K562 (cell line): ENCODE measurements at regions not wholly inside any gene's neighbourhood (a gene's known extent, or its start where the extent isn't known, plus 50 kb on each side); places are given as distances from the start of the nearest gene placed in this dataset.

Source experiments
- ATAC-seq: fragments of 200-7000 bp; cut with Tn5 transposase; 3 replicates; pipeline ENCODE4 v1.9.1; 2020; ENCODE audit warnings: moderate library complexity
- BruUV-seq: library from RNA; stranded (reverse); fragments of 400-500 nt; replicated peaks from 2 replicates; lab custom pipeline; 2021; lab: Mats Ljungman, UMichigan
- CTCF ChIA-PET: fragments of 300-600 bp; formaldehyde crosslinking; extraction: SDS; loops from one replicate; lab custom pipeline; 2021; ENCODE audit warnings: low intra/inter-chr PET ratio; lab: Yijun Ruan, JAX
- POLR2A ChIA-PET: fragments of 300-600, 350-650 bp; sonication (Branson Sonifier 250); formaldehyde crosslinking; extraction: SDS; loops from one replicate; lab custom pipeline; 2021; ENCODE audit warnings: antibody characterized with exemption, inconsistent platforms; lab: Yijun Ruan, JAX
- DNase-seq, 4 experiments: peaks; one replicate each; pipeline versions ENCODE4 v3.0.0 to v3.0.0-alpha.2; 2011 to 2018; ENCODE audit warnings: low spot score in 3 of 4, mixed read lengths in 3 of 4; ENCODE audit errors: extremely low read depth in 1 of 4
- FAIRE-seq: peaks from 2 replicates; lab custom pipeline; 2011; peaks lifted over from hg19 to GRCh38; lab: Jason Lieb, UNC
- H2AFZ ChIP-seq: 2 replicates; pipeline ENCODE4 v1.6.0; 2011; ENCODE audit warnings: low read depth, low read length, control low read depth, inconsistent platforms
- H3K27ac ChIP-seq: fragments of 200-600 bp; 3 replicates; pipeline ENCODE4 v1.8.0; 2011; ENCODE audit warnings: low read depth, mild to moderate bottlenecking, control low read depth, inconsistent platforms, low read length, moderate library complexity, mixed read lengths; ENCODE audit errors: extremely low read depth
- H3K27me3 ChIP-seq, 2 experiments: fragments of 300-600 bp in 1 of 2; 2 replicates in 1 of 2; 3 replicates in 1 of 2; pipeline versions ENCODE4 v1.6.0 to v1.8.0; 2011; ENCODE audit warnings: inconsistent platforms in 2 of 2, low read length in 2 of 2, mild to moderate bottlenecking in 1 of 2, mixed read lengths in 1 of 2, moderate library complexity in 1 of 2; ENCODE audit not compliant: control insufficient read depth in 2 of 2, insufficient read depth in 2 of 2
- H3K36me3 ChIP-seq: fragments of 300-600 bp; 3 replicates; pipeline ENCODE4 v1.8.0; 2011; ENCODE audit warnings: mild to moderate bottlenecking, low read length, inconsistent platforms; ENCODE audit not compliant: control insufficient read depth, insufficient read depth
- H3K4me1 ChIP-seq, 2 experiments: fragments of 200-600 bp in 1 of 2; replicated peaks in 1 of 2; 2 replicates in 1 of 2; 3 replicates in 1 of 2; pipeline versions ENCODE4 v1.5.1 to v1.8.0; 2011; ENCODE audit warnings: inconsistent platforms in 2 of 2, low read length in 2 of 2, mild to moderate bottlenecking in 1 of 2, mixed read lengths in 1 of 2, moderate library complexity in 1 of 2; ENCODE audit not compliant: control insufficient read depth in 2 of 2, insufficient read depth in 2 of 2
- H3K4me2 ChIP-seq: 2 replicates; pipeline ENCODE4 v1.6.1; 2011; ENCODE audit warnings: low read length, control low read depth, inconsistent platforms, mixed read lengths; ENCODE audit not compliant: insufficient read depth
- H3K4me3 ChIP-seq: fragments of 200-600 bp; sonication (generic), shearing (Covaris generic); 2 replicates; pipeline ENCODE4 v1.5.1; 2016; ENCODE audit warnings: control low read depth, inconsistent platforms
- H3K79me2 ChIP-seq: fragments of 200-600 bp; 3 replicates; pipeline ENCODE4 v1.8.0; 2011; ENCODE audit warnings: low read length, inconsistent platforms; ENCODE audit not compliant: control insufficient read depth, insufficient read depth
- H3K9ac ChIP-seq, 2 experiments: 2 replicates each; pipeline versions ENCODE4 v1.6.0 to v1.6.1; 2011; ENCODE audit warnings: low read depth in 2 of 2, low read length in 2 of 2, control low read depth in 1 of 2, inconsistent platforms in 1 of 2, mild to moderate bottlenecking in 1 of 2, mixed read lengths in 1 of 2; ENCODE audit not compliant: insufficient read depth in 1 of 2
- H3K9me1 ChIP-seq: one replicate; pipeline ENCODE4 v1.6.0; 2011; ENCODE audit warnings: inconsistent platforms, mild to moderate bottlenecking, low read length, moderate library complexity; ENCODE audit not compliant: control insufficient read depth, insufficient read depth
- H3K9me3 ChIP-seq: replicated peaks from 2 replicates; pipeline ENCODE4 v1.5.1; 2011; ENCODE audit warnings: low read depth, low read length, inconsistent platforms; ENCODE audit not compliant: control insufficient read depth, insufficient read depth
- H4K20me1 ChIP-seq: replicated peaks from 2 replicates; pipeline ENCODE4 v1.6.1; 2011; ENCODE audit warnings: low read length, inconsistent platforms, mixed read lengths; ENCODE audit not compliant: control insufficient read depth, insufficient read depth
- CCNT2 ChIP-seq: IDR thresholded peaks from 2 replicates; pipeline ENCODE4 v1.6.1; 2011; ENCODE audit warnings: borderline replicate concordance, low read depth, mild to moderate bottlenecking, moderate library complexity, mixed read lengths, low read length; ENCODE audit not compliant: insufficient read length; ENCODE audit errors: extremely low read depth
- ELF4 ChIP-seq: fragments of 450-650 bp; formaldehyde crosslinking; IDR thresholded peaks from 2 replicates; pipeline ENCODE4 v1.4.0; 2022; ENCODE audit warnings: missing genetic modification characterization
- TAF15 ChIP-seq: fragments of 200-400 bp; formaldehyde crosslinking; IDR thresholded peaks from 2 replicates; pipeline ENCODE4 v1.6.1; 2017; ENCODE audit warnings: mild to moderate bottlenecking, low read depth, low read length, moderate library complexity
- ZC3H11A ChIP-seq: IDR thresholded peaks from 2 replicates; pipeline ENCODE4 v1.6.1; 2012; ENCODE audit warnings: low read depth, low read length, improper control_type of control experiment
- ZFP1 ChIP-seq: fragments of 450-650 bp; formaldehyde crosslinking; IDR thresholded peaks from 2 replicates; pipeline ENCODE4 v1.4.0; 2020; ENCODE audit warnings: mild to moderate bottlenecking, mixed read lengths
- ZFP36 ChIP-seq: fragments of 150-350 bp; IDR thresholded peaks from 2 replicates; pipeline ENCODE4 v1.6.1; 2018; ENCODE audit warnings: low read length, low read depth; ENCODE audit not compliant: partially characterized antibody
- ZNF274 ChIP-seq: IDR thresholded peaks from 2 replicates; pipeline ENCODE4 v1.6.1; 2011; ENCODE audit warnings: low read depth, mild to moderate bottlenecking, low read length, moderate library complexity, borderline replicate concordance
- ZNF431 ChIP-seq: sonication (generic); formaldehyde crosslinking; IDR thresholded peaks from 2 replicates; pipeline ENCODE4 v1.8.0; 2022; ENCODE audit warnings: mild to moderate bottlenecking, missing genetic modification reagents
- WGBS: fragments of 100-300 bp; shearing (Covaris generic); methylation state at CpG from one replicate; pipeline ENCODE4 v1.1.6; 2016; ENCODE audit warnings: low coverage, mixed read lengths; ENCODE audit not compliant: insufficient coverage; ENCODE audit errors: missing lambda C conversion rate; 5-methylcytosine and 5-hydroxymethylcytosine counted together
- in situ Hi-C: fragments of 300-500 bp; cut with MboI; formaldehyde crosslinking; loops from 4 replicates; pipeline ENCODE4 v1.15.0; 2018; ENCODE audit warnings: inconsistent platforms, mixed read lengths
- intact Hi-C: fragments of 100-400 bp; cut with micrococcal nuclease; formaldehyde crosslinking; loops from 2 replicates; pipeline ENCODE4 v1.14.2; 2022
- TF ChIP-seq, protein P1 (sequence below): fragments of 450-650 bp; formaldehyde crosslinking; IDR thresholded peaks from 2 replicates; pipeline ENCODE4 v1.4.0; 2020; ENCODE audit warnings: mild to moderate bottlenecking, moderate library complexity

DNA sequence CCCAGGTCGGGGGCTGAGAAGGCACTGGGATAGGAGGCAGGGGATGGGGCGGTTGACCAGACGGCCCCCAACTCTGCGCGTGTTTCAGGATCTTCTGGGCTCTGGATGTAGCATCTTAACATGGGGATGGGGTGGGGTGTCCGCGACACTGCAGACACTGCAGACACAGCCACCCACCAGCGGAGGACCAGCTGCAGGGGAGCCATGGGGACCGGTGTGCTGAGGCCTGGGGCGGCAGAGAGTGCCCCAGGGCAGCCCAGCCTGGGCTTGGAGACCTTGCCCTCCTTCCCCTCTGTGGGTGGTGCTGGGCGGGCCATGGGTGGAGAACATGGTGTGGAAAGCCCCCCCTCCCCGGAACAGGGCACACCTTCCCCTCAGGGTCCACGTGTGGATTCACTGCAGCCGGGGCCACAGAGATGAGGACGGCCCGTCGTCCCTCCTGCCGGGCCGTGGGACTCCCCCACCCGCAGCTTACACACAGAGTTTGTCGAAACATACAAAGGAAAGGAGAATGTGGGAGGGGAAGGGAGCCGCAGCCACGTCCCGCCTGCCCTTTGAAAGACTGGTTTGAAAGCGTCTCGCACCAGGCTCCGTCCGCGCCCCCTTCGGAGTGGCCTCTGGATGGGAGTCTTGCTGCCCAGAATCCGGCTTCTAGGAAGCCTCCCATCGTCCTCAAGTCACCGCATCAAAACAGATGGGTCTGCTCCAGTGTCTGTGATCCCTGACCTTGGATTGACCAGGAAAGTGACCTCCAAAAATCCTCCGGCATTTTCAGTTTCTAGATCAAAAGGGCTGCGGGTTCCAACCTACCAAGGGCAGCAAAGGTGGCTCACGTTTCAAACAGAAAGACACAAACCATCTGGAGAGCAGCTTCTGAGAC is 91.5 kb upstream of the TCERG1L start:
- H3K4me1 ChIP-seq = no peaks in the 10 kb centered on the region
- no peak overlapping the region for H2AFZ ChIP-seq
- ATAC-seq (no peak), FAIRE-seq (no peak), DNase-seq (no peak)
- no TSS peak for BruUV-seq
- H3K4me2 ChIP-seq = no peak overlapping the region
- POLR2A ChIA-PET = interaction anchor here (0.6 to 0.8 kb wide), 2 partner anchors 15 to 765 kb away, joined by 3 read pairs; no protein-coding TSS in a partner anchor
- WGBS = 0% methylated on average over 26 of the region's 36 CpGs
- no peaks in the 10 kb centered on the region for H3K9me3 ChIP-seq
- TF ChIP-seq CCNT2 = no peak
- TF ChIP-seq ZNF274 = no peak
- no peak for TF ChIP-seq ZFP1 (CRISPR knock-in tag)
- no peak for TF ChIP-seq ZFP36
- TF ChIP-seq ZNF431 (CRISPR knock-in tag) = no peak
- no peak for TF ChIP-seq ZC3H11A
- no peak for TF ChIP-seq TAF15
- TF ChIP-seq, protein P1, sequence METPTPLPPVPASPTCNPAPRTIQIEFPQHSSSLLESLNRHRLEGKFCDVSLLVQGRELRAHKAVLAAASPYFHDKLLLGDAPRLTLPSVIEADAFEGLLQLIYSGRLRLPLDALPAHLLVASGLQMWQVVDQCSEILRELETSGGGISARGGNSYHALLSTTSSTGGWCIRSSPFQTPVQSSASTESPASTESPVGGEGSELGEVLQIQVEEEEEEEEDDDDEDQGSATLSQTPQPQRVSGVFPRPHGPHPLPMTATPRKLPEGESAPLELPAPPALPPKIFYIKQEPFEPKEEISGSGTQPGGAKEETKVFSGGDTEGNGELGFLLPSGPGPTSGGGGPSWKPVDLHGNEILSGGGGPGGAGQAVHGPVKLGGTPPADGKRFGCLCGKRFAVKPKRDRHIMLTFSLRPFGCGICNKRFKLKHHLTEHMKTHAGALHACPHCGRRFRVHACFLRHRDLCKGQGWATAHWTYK (CRISPR knock-in tag) = no peak
- no peak for TF ChIP-seq ELF4 (CRISPR knock-in tag)
- H4K20me1 ChIP-seq = no peaks in the 10 kb centered on the region
- in situ Hi-C loops = no loop called here
- H3K4me3 ChIP-seq = no peak overlapping the region
- no peaks in the 10 kb centered on the region for H3K79me2 ChIP-seq
- no peaks in the 10 kb centered on the region for H3K36me3 ChIP-seq
- H3K27ac ChIP-seq = no peak overlapping the region
- intact Hi-C loops = no loop called here
- no peak overlapping the region for H3K9ac ChIP-seq
- peaks cover 0 to 19% of the 10 kb centered on the region in 2 experiments; a peak in 2 of 5 replicates for H3K27me3 ChIP-seq
- H3K9me1 ChIP-seq = no peaks in the 10 kb centered on the region
- CTCF ChIA-PET = no interaction called here
